ENCODE measurements at regions not wholly inside any gene's neighbourhood (a gene's known extent, or its start where the extent isn't known, plus 50 kb on each side); places are given as distances from the start of the nearest gene placed in this dataset.

- TF ChIP-seq CTCF (IDR thresholded peaks at IDR 0.05) (no peak), POLR2AphosphoS5 (IDR thresholded peaks at IDR 0.05) (no peak), POLR2A (IDR thresholded peaks at IDR 0.05) (no peak)
These were observed 240.1 kb upstream of the TBX18 start for GRCh38 chr6:85004361-85004995.

All from sigmoid colon (tissue), 4 donors.